ENCODE measurements at regions not wholly inside any gene's neighbourhood (a gene's known extent, or its start where the extent isn't known, plus 50 kb on each side); places are given as distances from the start of the nearest gene placed in this dataset.
A peak's percentile ranks its signal among the peaks of the same experiment; 100 is the strongest.

DNA sequence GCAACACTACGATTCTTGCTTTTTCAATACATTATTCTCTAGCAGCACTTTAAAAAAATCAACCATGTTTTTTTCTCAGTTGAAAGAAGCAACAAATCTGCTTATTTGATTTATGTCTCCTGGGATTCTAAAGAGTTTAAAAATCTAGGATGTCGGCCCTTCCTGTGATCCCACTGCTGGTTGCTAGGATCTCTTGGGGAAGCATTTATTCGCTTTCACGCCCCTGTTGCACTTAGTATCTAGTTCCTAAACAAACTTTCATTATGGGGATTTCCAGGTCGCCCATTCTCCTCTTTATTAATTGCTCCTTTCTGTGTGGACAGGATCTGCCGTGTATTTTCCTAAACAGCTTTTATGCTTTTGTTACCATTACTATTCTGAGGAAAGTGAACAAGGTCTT, 313.5 kb downstream of the AGTPBP1 start:
- DNase-seq (ENCODE audit: low spot score): no peak

- no peak for DNase-seq (ENCODE audit: low spot score)
Observed at GRCh38 chr9:85427772-85428171, 314.0 kb downstream of the AGTPBP1 start.

DNA sequence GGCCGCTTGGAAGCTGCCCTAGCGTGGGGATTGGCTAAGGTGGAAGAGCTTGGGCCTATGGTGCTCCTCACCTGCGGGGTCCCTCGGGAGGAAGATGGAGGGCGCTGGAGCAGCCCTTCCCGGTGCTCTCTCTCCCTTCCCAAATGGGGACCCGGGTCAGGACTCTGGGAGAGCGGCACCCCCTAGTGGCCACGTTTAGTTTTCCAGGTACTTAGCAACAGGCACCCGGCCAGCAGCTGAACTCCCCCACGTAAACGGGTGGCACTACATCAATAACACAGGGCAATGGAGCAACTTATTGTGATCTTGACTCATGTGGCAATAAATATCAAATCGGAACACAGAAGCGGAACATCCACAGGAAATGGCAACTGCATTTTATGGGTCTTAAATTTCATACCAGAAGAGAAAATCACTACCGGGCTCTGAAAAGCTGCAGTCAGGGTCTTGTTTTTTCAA, 316.6 kb downstream of the AGTPBP1 start:
- peak; percentile 70 for DNase-seq (ENCODE audit: low spot score)

GRCh38 chr9:85423422-85423821, 318.3 kb downstream of the AGTPBP1 start:
- DNase-seq (ENCODE audit: low spot score): no peak

DNA sequence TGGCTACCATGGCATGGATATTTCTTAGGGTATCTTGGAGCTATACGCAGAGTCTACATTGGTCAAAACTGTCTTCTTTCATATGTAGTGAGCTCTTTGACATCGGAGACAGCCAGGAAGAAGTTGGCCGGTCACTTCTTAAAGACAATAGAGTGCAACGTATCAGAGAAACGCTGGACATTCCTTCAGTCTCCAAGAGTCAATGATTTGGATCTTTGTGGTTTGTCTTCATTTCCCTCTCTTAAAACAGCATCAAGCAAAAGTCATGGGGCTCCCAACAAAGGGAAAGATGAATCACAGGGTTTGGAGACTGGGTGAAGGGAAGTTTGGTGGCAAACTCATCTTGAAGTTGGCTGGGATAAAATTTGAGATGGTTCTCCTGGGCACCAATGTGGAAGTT, 320.1 kb downstream of the AGTPBP1 start:
- DNase-seq (ENCODE audit: low spot score): no peak

DNA sequence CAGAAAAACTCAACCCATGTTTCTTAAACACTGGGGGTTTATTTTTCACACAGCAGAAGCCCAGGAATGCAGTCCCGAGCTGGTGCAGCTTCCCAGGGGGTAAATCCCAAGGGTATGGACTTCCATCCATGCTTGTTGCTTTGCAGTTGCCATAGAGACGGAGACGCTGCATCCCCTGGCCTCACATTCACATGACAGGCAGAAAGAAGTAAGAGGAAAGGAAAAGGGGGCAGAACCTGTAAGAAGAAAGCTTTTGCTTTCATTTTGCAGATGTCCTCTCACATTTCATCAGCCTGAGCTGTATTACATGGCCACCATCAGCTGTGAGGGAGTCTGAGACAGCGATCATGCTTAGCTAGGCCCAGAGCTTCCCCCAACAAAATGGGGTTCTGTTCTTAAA, 321.0 kb downstream of the AGTPBP1 start:
- DNase-seq (ENCODE audit: low spot score): no peak

DNA sequence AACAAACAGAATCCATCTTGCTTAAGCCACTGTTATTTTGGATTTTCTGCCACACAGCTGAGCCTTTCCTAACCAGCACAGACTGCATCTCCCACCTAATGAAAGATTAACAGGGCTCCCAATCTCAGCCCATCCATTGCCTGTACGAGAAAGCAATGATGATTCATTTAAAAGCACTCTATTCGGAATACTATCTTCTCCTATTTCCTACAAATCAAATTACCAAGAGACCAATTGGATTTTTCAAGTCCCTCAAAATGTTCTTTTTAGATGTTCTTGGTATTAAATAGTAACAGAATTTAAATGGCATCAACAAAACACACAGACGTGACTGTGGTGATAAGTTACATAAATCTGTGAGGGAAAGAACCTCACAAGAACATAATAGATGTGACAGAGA, 324.1 kb downstream of the AGTPBP1 start:
- no peak for DNase-seq (ENCODE audit: low spot score)

- DNase-seq (ENCODE audit: low spot score): no peak
Observed at GRCh38 chr9:85416715-85417114, 325.0 kb downstream of the AGTPBP1 start.

GRCh38 chr9:85414390-85414789, 327.4 kb downstream of the AGTPBP1 start:
- DNase-seq (ENCODE audit: low spot score): no peak

- DNase-seq (ENCODE audit: low spot score): no peak
Observed at GRCh38 chr9:85408494-85408893, 333.3 kb downstream of the AGTPBP1 start.

DNA sequence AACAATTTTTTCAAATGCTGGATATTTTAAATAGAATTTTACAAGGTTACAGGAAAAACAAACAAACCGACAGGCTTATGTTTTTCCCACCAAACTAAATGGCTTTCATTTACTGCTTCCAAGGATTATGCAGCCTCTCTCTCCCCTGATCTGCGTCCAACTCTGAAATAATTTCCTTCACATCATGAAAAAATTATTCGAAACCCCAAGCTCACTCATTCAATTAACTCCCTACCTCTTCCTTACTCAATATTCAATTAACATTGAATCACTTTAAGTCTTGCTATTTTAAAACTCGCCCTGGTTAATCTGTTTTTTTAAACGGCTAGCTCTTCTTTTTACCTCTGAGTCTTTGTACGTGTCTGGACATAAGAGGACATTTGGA, 336.2 kb downstream of the AGTPBP1 start:
- DNase-seq (ENCODE audit: low spot score): no peak

DNA sequence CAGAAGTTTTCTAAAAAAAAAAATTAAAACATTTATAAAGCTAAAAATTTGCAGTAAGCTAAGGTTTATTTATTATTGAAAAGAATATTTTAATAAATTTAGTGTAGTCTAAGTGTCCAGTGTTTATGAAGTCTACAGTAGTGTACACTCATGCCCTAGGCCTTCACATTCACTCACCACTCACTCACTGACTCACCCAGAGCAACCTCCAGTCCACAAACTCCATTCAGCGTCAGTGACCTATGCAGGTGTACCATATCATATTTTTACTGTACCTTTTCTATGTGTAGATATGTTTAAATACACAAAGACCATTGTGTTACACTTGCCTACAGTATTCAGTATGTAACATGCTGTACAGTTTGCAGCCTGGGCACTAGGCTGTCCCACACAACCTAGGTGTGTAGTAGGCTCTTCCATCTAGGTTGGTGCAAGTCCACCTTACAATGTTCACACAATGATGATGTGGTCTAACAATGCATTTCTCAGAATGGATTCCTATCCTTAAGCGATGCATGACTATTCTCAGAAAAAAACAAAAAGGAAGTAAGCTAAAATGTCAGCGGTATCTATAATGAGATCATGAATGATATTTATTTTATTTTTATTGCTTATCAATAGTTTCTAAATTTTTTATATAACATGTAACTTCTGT, 336.7 kb downstream of the AGTPBP1 start:
- DNase-seq (ENCODE audit: low spot score): no peak

- no peak for DNase-seq (ENCODE audit: low spot score)
Observed at GRCh38 chr9:85402551-85402950, 339.2 kb downstream of the AGTPBP1 start.

DNA sequence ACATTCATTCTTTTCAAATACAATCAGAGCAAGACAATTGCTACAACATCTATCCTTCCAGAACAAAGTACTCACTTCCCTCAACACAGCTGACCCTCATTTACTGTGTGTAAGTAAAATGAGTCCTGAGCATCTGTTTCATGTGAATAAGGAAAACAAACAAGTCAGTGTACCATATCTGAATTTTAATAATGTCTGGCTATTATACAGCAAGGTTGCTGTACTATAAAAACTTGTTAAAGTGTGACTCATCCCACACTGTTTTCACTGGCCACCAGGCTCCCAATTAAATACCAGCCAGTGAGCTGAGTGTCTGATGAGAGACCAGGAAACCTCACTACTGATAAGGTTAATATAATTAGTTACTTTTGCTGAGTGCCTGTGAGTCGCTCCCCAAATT, 339.8 kb downstream of the AGTPBP1 start:
- DNase-seq (ENCODE audit: low spot score): peak; percentile 39

DNA sequence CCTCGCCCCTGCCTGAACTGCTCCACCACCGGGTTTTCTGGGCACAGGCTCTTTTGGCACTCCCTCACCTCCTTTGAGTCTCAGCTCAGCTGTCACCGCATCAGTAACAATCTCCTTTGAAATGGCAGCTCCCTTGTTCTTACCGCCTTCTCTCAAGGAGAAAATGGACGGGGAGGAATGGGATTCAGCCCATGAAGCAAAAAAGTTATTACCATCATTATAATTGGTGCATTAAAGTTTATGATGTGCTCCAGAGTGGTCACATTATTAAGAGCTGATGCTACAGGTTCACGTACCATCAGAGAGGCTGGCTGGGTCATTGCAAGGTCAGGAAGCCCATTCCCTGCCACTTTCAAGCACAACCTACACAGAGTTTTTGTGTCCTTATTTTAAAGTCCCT, 344.7 kb downstream of the AGTPBP1 start:
- no peak for DNase-seq (ENCODE audit: low spot score)

DNA sequence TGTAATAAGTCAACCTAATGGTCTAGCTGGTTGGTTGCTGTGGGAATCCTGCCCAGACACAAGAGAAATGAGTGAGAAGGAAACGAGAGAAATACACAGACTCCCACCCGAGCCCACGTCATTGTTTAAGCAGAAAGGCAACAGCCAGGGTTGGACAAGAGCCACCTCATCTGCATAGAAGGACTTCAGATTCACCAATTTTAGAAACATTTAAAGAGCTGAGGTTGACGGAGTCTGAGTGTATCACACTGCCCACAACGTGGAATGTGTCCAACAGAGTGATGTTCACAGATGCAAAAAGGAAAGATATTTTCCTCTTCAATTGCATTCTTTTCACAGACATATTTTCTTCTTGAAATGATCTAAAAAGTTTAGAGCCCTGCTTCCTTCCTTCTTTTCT, 349.5 kb downstream of the AGTPBP1 start:
- DNase-seq (ENCODE audit: low spot score): no peak

DNA sequence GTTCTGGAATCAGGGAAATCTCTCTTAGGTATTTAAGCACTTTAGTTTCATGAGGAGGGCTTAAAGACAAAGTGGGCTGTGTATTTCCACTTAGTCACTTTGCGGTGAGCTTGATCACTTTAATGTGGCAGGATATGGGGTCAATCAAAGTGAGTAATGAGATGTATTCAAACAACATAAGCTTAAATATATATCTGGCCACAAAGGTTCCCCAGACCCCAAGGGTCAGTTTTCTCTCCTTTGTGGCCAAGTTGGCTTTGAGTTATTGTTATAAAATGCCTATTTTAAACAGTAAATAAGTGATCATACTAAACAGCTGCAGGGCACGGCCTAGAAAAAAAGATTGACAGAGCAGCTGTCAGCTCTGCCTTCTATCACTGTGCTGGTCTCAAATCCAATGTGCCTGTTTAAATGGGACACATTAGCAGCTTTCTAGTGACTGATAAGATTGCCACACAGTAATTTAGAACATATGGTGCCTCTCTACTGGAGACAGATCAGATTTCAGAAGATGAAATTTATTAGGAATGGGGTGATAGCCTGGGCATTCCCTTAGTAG, 363.9 kb downstream of the AGTPBP1 start:
- DNase-seq (ENCODE audit: low spot score): peak; percentile 40

DNA sequence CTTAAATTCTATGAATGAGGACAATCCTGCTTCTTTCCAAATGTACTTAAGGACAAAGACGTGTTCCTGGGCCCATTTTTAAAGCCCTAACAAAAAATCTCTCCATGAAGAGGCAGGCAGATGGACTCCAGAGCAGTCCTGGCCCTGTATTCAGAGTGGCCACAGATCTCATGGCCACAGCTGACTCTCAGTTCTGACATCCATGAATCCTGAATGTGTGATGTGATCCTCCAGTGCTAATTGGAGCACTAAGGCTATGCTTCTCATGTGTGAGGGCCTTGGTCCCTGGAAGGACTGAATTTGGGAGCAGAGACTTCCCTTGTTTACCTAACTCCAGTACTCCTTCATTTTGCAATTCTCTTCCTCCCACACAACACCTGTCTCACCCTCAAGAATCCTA, 373.0 kb downstream of the AGTPBP1 start:
- no peak for DNase-seq (ENCODE audit: low spot score)

DNA sequence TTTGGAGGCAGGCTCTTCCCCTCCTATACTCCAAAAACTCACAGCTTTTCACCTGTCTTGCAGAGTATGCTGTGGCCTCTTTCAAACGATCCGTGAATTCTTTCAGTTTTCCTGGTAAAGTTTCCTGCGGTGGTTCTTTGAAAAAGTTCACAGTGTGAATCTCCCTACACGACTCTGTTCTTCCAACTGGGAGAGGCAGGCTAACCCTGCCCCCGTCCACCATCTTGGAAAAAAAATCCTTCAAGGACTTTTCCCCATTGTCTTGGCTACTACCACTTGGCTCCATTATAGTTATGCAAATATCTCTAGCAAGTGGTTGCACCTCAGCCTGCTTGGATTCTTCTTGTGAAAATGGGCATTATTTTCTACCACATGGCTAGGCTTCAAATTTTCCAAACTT, 382.6 kb downstream of the AGTPBP1 start:
- no peak for DNase-seq (ENCODE audit: low spot score)

- no peak for DNase-seq (ENCODE audit: low spot score)
Observed at GRCh38 chr9:85349046-85349445, 392.7 kb downstream of the AGTPBP1 start.

DNA sequence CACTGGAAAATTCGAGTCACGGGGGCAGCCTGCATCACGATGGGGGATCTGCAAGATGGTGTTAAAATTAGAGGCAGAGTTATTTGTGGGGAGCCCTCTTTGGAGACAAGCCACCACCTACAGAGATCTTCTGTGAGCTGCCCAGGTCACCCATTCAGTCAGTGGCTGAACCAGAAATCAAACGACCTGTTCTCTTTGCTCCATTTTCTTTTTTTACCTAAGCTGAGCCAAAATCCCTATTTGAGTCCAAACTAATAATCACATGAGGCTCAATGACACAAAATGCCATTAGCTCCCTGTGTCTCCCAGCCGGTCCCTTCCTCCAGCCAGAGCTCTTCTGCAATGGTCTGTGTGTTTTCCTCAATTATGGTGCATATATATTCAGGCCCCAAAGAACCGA, 394.2 kb downstream of the AGTPBP1 start:
- no peak for DNase-seq (ENCODE audit: low spot score)

DNA sequence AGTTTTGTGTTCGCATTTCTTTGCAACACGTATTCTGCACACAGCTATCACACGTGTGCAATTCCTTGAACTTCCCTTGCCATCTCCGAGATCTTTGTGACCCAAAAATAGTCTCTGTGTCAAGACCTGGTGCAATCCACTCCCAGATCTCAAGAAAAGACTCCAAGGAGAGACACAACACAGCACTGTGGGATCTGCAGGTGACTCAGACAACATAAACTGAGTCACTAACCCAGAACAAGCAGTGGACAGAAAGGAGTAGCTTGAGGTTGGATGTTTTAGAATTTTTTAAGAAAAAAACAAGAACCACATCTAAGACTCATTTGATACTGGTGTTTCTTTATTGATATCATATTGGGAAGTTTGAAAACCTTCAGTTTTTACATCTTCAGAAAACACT, 396.9 kb downstream of the AGTPBP1 start:
- DNase-seq (ENCODE audit: low spot score): no peak

DNA sequence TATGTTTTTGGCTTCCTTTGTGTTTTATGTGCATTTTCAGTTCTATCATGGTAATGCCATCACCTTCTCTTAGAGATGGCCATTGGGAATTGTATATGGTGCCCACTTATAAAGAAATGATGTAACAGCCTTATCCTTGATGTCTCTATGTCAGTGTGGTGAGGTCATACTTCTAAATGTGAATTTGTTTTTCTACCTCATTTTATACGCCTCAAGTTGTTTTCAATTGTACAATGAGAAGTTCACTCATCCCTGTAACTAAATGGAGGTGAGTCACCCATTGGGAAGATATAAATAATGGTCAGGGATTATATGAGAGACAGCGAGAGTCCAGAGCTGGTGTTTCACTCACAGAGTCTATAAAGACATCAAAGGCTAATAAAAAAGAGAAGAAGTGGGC, 402.4 kb downstream of the AGTPBP1 start:
- DNase-seq (ENCODE audit: low spot score): no peak

GRCh38 chr9:85334228-85334627, 407.5 kb downstream of the AGTPBP1 start:
- no peak for DNase-seq (ENCODE audit: low spot score)

Data from COLO829 (cell line).